ENCODE measurements at regions not wholly inside any gene's neighbourhood (a gene's known extent, or its start where the extent isn't known, plus 50 kb on each side); places are given as distances from the start of the nearest gene placed in this dataset.

- H3K9ac ChIP-seq (ENCODE audit: low read length): no peak overlapping the region
- H3K9me2 ChIP-seq (ENCODE audit: insufficient read depth): no peaks in the 10 kb centered on the region
- no peaks in the 10 kb centered on the region for H4K20me1 ChIP-seq (ENCODE audit: insufficient read depth)
- ATAC-seq: no peak
- H3K4me1 ChIP-seq (ENCODE audit: control insufficient read depth in 1 of 2, insufficient read depth in 2 of 2, low read length in 2 of 2): no peaks in the 10 kb centered on the region
- TF ChIP-seq YY1 (IDR thresholded peaks at IDR 0.05; ENCODE audit: extremely low read depth, insufficient replicate concordance, low read depth, low read length) (no peak), RAD21 (IDR thresholded peaks at IDR 0.05; ENCODE audit: low read depth) (no peak), ZNF274 (IDR thresholded peaks at IDR 0.05; ENCODE audit: low read depth, low read length) (no peak), SP1 (IDR thresholded peaks at IDR 0.05; ENCODE audit: low read depth) (no peak), TCF7L2 (IDR thresholded peaks at IDR 0.05; ENCODE audit: borderline replicate concordance, extremely low read depth, insufficient read depth, insufficient read length) (no peak), SRF (IDR thresholded peaks at IDR 0.05; ENCODE audit: low read depth) (no peak), CBX3 (IDR thresholded peaks at IDR 0.05; ENCODE audit: low read depth) (no peak), EGR1 (IDR thresholded peaks at IDR 0.05; ENCODE audit: low read depth) (no peak), CTCF (IDR thresholded peaks at IDR 0.05 in 2 of 3, conservative IDR thresholded peaks at IDR 0.05 in 1 of 3; ENCODE audit: borderline replicate concordance in 1 of 3, insufficient read depth in 1 of 3, low read depth in 2 of 3, low read length in 2 of 3) (no peak)
- TF ChIP-seq, protein P1, sequence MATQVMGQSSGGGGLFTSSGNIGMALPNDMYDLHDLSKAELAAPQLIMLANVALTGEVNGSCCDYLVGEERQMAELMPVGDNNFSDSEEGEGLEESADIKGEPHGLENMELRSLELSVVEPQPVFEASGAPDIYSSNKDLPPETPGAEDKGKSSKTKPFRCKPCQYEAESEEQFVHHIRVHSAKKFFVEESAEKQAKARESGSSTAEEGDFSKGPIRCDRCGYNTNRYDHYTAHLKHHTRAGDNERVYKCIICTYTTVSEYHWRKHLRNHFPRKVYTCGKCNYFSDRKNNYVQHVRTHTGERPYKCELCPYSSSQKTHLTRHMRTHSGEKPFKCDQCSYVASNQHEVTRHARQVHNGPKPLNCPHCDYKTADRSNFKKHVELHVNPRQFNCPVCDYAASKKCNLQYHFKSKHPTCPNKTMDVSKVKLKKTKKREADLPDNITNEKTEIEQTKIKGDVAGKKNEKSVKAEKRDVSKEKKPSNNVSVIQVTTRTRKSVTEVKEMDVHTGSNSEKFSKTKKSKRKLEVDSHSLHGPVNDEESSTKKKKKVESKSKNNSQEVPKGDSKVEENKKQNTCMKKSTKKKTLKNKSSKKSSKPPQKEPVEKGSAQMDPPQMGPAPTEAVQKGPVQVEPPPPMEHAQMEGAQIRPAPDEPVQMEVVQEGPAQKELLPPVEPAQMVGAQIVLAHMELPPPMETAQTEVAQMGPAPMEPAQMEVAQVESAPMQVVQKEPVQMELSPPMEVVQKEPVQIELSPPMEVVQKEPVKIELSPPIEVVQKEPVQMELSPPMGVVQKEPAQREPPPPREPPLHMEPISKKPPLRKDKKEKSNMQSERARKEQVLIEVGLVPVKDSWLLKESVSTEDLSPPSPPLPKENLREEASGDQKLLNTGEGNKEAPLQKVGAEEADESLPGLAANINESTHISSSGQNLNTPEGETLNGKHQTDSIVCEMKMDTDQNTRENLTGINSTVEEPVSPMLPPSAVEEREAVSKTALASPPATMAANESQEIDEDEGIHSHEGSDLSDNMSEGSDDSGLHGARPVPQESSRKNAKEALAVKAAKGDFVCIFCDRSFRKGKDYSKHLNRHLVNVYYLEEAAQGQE (IDR thresholded peaks at IDR 0.05; ENCODE audit: low read depth): no peak
- ChIA-PET CTCF (no interaction called here), RAD21 (ENCODE audit: low non-redundant PET in 1 of 2, low total read pairs in 2 of 2, uncharacterized antibody in 2 of 2, unreplicated experiment in 2 of 2) (no interaction called here), POLR2A (no interaction called here)
- no peaks in the 10 kb centered on the region for H3K9me3 ChIP-seq (ENCODE audit: control insufficient read depth in 1 of 2, insufficient read depth in 1 of 2, low read depth in 1 of 2, low read length in 2 of 2)
- intact Hi-C loops (cut with micrococcal nuclease): no loop called here
- no TSS peak for BruUV-seq (replicated peaks)
- peaks cover 5% of the 10 kb centered on the region; the same call in 1 of the 2 replicates for H3K27me3 ChIP-seq (ENCODE audit: insufficient read depth, low read length)
- H3K27ac ChIP-seq (ENCODE audit: low read depth, low read length): no peak overlapping the region
- H3K4me3 ChIP-seq (replicated peaks in 1 of 2; ENCODE audit: low read depth in 1 of 2, low read length in 2 of 2): no peak overlapping the region
- H2AFZ ChIP-seq (ENCODE audit: low read depth, low read length, poor library complexity, severe bottlenecking): no peak overlapping the region
- no peaks in the 10 kb centered on the region for H3K36me3 ChIP-seq (ENCODE audit: control insufficient read depth in 1 of 2, insufficient read depth in 2 of 2, low read length in 2 of 2)
- no peak for DNase-seq (ENCODE audit: low read depth, low spot score)
- no peaks in the 10 kb centered on the region for H3K79me2 ChIP-seq (ENCODE audit: insufficient read depth, low read length)
- H3K4me2 ChIP-seq (ENCODE audit: low read length): no peak overlapping the region
Measured at GRCh38 chr3:94195381-94195780, 132.5 kb downstream of the NSUN3 start.
